Mesenchymal stem cell (in vitro differentiated cells and primary cell): ENCODE measurements at regions not wholly inside any gene's neighbourhood (a gene's known extent, or its start where the extent isn't known, plus 50 kb on each side); places are given as distances from the start of the nearest gene placed in this dataset.

Source experiments
- DNase-seq: peaks from one replicate; pipeline ENCODE4 v3.0.0-alpha.2; 2013
- H2AFZ ChIP-seq: one replicate; pipeline ENCODE4 v1.6.1; 2013; ENCODE audit warnings: low read depth, mild to moderate bottlenecking, control low read depth, inconsistent platforms, low read length, moderate library complexity
- H2AK5ac ChIP-seq: 2 replicates; pipeline ENCODE4 v1.6.1; 2013; ENCODE audit warnings: low read length, moderate library complexity, mild to moderate bottlenecking, inconsistent platforms; ENCODE audit not compliant: severe bottlenecking
- H2BK120ac ChIP-seq: one replicate; pipeline ENCODE4 v1.6.1; 2013; ENCODE audit warnings: low read depth, mild to moderate bottlenecking, inconsistent platforms, low read length, moderate library complexity
- H2BK12ac ChIP-seq, 2 experiments: one replicate each; pipeline ENCODE4 v1.6.1; 2013; ENCODE audit warnings: inconsistent platforms in 2 of 2, low read length in 2 of 2, mild to moderate bottlenecking in 2 of 2, moderate library complexity in 2 of 2, control low read depth in 1 of 2
- H2BK15ac ChIP-seq: one replicate; pipeline ENCODE4 v1.6.1; 2013; ENCODE audit warnings: mild to moderate bottlenecking, low read depth, inconsistent platforms; ENCODE audit not compliant: poor library complexity, severe bottlenecking
- H2BK5ac ChIP-seq: 2 replicates; pipeline ENCODE4 v1.6.1; 2013; ENCODE audit warnings: low read depth, mild to moderate bottlenecking, low read length, control low read depth, inconsistent platforms; ENCODE audit not compliant: poor library complexity, severe bottlenecking
- H3K14ac ChIP-seq, 2 experiments: one replicate each; pipeline ENCODE4 v1.6.1; 2013; ENCODE audit warnings: inconsistent platforms in 2 of 2, low read length in 2 of 2, control low read depth in 1 of 2, mild to moderate bottlenecking in 1 of 2, moderate library complexity in 1 of 2
- H3K18ac ChIP-seq, 2 experiments: one replicate each; pipeline ENCODE4 v1.6.1; 2013; ENCODE audit warnings: inconsistent platforms in 2 of 2, low read length in 2 of 2, control low read depth in 1 of 2, low read depth in 1 of 2, mild to moderate bottlenecking in 1 of 2
- H3K23ac ChIP-seq, 2 experiments: one replicate each; pipeline ENCODE4 v1.6.1; 2013; ENCODE audit warnings: inconsistent platforms in 2 of 2, low read length in 2 of 2, mild to moderate bottlenecking in 2 of 2, moderate library complexity in 2 of 2, control low read depth in 1 of 2
- H3K27ac ChIP-seq: 2 replicates; pipeline ENCODE4 v1.5.1; 2013; ENCODE audit warnings: mild to moderate bottlenecking, moderate library complexity, low read length, control low read depth, inconsistent platforms; ENCODE audit not compliant: poor library complexity, severe bottlenecking
- H3K27me3 ChIP-seq, 2 experiments: 2 replicates each; pipeline versions ENCODE4 v1.6.1 to v1.7.0; 2013; ENCODE audit warnings: low read length in 2 of 2, mild to moderate bottlenecking in 2 of 2, moderate library complexity in 2 of 2, control low read depth in 1 of 2, inconsistent platforms in 1 of 2; ENCODE audit not compliant: control insufficient read depth in 1 of 2, insufficient read depth in 1 of 2
- H3K36me3 ChIP-seq, 2 experiments: 2 replicates each; pipeline versions ENCODE4 v1.6.1 to v1.7.0; 2013; ENCODE audit warnings: low read length in 2 of 2, control low read depth in 1 of 2, inconsistent platforms in 1 of 2, low read depth in 1 of 2, mild to moderate bottlenecking in 1 of 2; ENCODE audit not compliant: insufficient read depth in 2 of 2, control insufficient read depth in 1 of 2
- H3K4ac ChIP-seq, 2 experiments: one replicate each; pipeline ENCODE4 v1.6.1; 2013; ENCODE audit warnings: inconsistent platforms in 2 of 2, low read length in 2 of 2, mild to moderate bottlenecking in 2 of 2, moderate library complexity in 2 of 2, control low read depth in 1 of 2, low read depth in 1 of 2
- H3K4me1 ChIP-seq: 2 replicates; pipeline ENCODE4 v1.6.1; 2013; ENCODE audit warnings: low read depth, low read length, control low read depth; ENCODE audit not compliant: control insufficient read depth, insufficient read depth
- H3K4me2 ChIP-seq: 2 replicates; pipeline ENCODE4 v1.6.1; 2013; ENCODE audit warnings: low read length, mild to moderate bottlenecking, inconsistent platforms; ENCODE audit not compliant: poor library complexity, severe bottlenecking
- H3K4me3 ChIP-seq, 2 experiments: 2 replicates each; pipeline versions ENCODE4 v1.5.1 to v1.7.0; 2013; ENCODE audit warnings: low read length in 2 of 2, mild to moderate bottlenecking in 2 of 2, control low read depth in 1 of 2, low read depth in 1 of 2; ENCODE audit not compliant: insufficient read depth in 1 of 2
- H3K79me1 ChIP-seq: replicated peaks from 2 replicates; pipeline ENCODE4 v1.6.1; 2013; ENCODE audit warnings: mild to moderate bottlenecking, control low read depth, low read length, inconsistent platforms; ENCODE audit not compliant: poor library complexity, severe bottlenecking
- H3K9ac ChIP-seq: 2 replicates; pipeline ENCODE4 v1.7.0; 2013; ENCODE audit warnings: mild to moderate bottlenecking, low read length, moderate library complexity
- H3K9me3 ChIP-seq: 2 replicates; pipeline ENCODE4 v1.7.0; 2013; ENCODE audit warnings: mild to moderate bottlenecking, low read length; ENCODE audit not compliant: control insufficient read depth
- H4K8ac ChIP-seq: one replicate; pipeline ENCODE4 v1.6.1; 2013; ENCODE audit warnings: inconsistent platforms, mild to moderate bottlenecking, low read length, moderate library complexity
- H4K91ac ChIP-seq: one replicate; pipeline ENCODE4 v1.6.1; 2013; ENCODE audit warnings: mild to moderate bottlenecking, low read length, inconsistent platforms
- WGBS: methylation state at CpG from one replicate; pipeline ENCODE4 v1.1.7; 2013; ENCODE audit warnings: mixed read lengths; 5-methylcytosine and 5-hydroxymethylcytosine counted together

DNA sequence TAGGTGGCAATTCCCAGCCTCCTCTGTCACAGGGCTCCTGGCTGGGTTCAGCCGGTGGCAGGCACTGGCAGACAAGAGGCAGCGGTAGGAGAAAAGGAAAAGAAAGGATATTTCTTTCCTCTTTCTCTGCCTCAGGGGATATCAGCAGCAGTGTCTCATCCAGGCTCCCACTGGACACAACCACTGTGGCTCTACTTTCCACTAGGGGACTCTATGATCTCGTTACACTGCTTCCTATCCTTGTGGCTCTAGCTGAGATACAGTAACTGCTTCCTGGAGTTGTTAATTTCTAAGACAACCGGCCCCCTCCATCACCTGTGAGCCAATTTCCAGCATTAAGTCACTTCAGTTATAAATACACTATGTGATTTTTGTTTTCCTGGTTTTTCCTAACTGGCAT lies 102.0 kb upstream of the LRFN2 start:
- 69% methylated on average over 4 of the region's 4 CpGs for WGBS
- Histone ChIP-seq H3K27ac (no peak overlapping the region), H2BK15ac (no peak overlapping the region), H3K27me3 (peaks cover 10 to 37% of the 10 kb centered on the region in 2 experiments), H3K18ac (no peak overlapping the region), H3K36me3 (no peaks in the 10 kb centered on the region), H3K23ac (no peak overlapping the region), H4K8ac (no peak overlapping the region), H2BK5ac (no peak overlapping the region), H2BK120ac (no peak overlapping the region), H3K4ac (no peak overlapping the region), H3K4me2 (no peak overlapping the region), H4K91ac (no peak overlapping the region), H3K4me1 (no peaks in the 10 kb centered on the region), H3K9ac (no peak overlapping the region), H2AFZ (no peak overlapping the region), H3K4me3 (no peak overlapping the region), H3K9me3 (peaks cover 11% of the 10 kb centered on the region), H3K79me1 (no peaks in the 10 kb centered on the region), H2AK5ac (no peak overlapping the region), H3K14ac (no peak overlapping the region), H2BK12ac (no peak overlapping the region)
- DNase-seq, result no peak

DNA sequence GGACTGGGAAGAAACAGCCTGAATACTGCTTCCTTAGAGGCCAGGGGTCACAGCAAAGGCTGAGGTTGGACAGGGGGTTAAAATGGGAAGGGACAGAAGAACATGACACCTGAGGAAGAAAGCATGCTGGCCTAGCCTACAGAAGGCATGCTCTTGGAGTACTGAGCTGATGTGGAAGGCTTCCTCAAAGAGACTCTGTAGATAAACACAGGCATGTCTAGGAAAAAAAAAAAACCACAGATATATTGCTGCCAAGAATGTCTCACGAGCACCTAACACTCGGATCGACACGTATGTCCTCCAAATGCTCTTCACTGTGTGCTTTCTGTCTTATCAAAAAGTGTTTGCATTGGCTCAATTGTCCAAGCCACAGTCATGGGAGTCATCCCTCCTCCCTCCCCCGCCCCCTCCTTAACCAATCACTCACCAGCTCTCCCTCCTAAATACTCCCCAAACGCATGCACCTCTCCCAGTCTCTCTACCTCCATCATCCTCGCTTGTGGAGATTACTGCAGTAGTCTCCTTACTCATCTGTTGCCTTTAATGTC lies 101.1 kb upstream of the LRFN2 start:
- H3K79me1 ChIP-seq, result no peaks in the 10 kb centered on the region
- WGBS, result 72% methylated on average over 7 of the region's 7 CpGs
- no peaks in the 10 kb centered on the region for H3K4me1 ChIP-seq

DNA sequence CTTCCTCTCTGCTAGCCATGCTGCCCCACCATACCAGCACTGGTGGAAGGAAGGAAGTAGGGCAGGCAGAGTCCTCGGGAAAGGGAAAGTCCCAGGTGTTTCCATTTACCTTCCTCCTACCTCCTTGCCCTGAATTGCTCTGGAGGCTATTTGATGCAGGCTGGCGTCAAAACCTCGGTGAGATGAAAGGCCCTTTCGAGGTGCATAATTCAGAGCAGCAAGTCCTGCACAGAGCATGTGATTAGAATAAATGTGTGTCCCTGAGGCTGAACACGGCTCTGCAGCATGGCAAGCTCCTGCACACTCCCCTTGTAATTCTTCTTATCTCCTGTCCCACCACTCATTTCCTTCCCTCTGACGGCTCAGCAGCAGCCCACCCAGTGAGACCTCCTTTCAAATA lies 98.7 kb upstream of the LRFN2 start:
- DNase-seq, result no peak
- H3K27ac ChIP-seq, result no peak overlapping the region
- H2BK12ac ChIP-seq, result no peak overlapping the region
- no peak overlapping the region for H2BK15ac ChIP-seq
- no peaks in the 10 kb centered on the region for H3K4me1 ChIP-seq
- H2AFZ ChIP-seq, result no peak overlapping the region
- H3K9ac ChIP-seq, result no peak overlapping the region
- WGBS, result 64% methylated on average over 6 of the region's 6 CpGs
- peak overlapping the region in 1 of 2 experiments; percentile 2 for H3K4me3 ChIP-seq
- no peaks in the 10 kb centered on the region for H3K79me1 ChIP-seq
- peaks cover 22 to 51% of the 10 kb centered on the region in 2 experiments for H3K27me3 ChIP-seq
- H3K14ac ChIP-seq, result no peak overlapping the region
- no peak overlapping the region for H4K91ac ChIP-seq
- H3K4me2 ChIP-seq, result no peak overlapping the region
- H2AK5ac ChIP-seq, result no peak overlapping the region
- no peak overlapping the region for H3K23ac ChIP-seq
- no peaks in the 10 kb centered on the region for H3K36me3 ChIP-seq
- H4K8ac ChIP-seq, result no peak overlapping the region
- no peak overlapping the region for H3K18ac ChIP-seq
- no peak overlapping the region for H2BK5ac ChIP-seq
- H3K4ac ChIP-seq, result no peak overlapping the region
- H3K9me3 ChIP-seq, result peaks cover 11% of the 10 kb centered on the region
- no peak overlapping the region for H2BK120ac ChIP-seq

More for the DNA sequence above, 101.1 kb upstream of the LRFN2 start:
- Histone ChIP-seq H3K9ac (no peak overlapping the region), H3K23ac (no peak overlapping the region), H2AK5ac (no peak overlapping the region), H3K9me3 (peaks cover 11% of the 10 kb centered on the region), H3K4ac (no peak overlapping the region), H2AFZ (no peak overlapping the region), H3K14ac (no peak overlapping the region), H3K4me2 (no peak overlapping the region), H2BK12ac (no peak overlapping the region), H3K18ac (no peak overlapping the region), H2BK120ac (no peak overlapping the region), H4K8ac (no peak overlapping the region), H3K27me3 (peaks cover 10 to 37% of the 10 kb centered on the region in 2 experiments), H3K27ac (no peak overlapping the region), H4K91ac (no peak overlapping the region), H3K36me3 (no peaks in the 10 kb centered on the region), H2BK15ac (no peak overlapping the region), H3K4me3 (no peak overlapping the region), H2BK5ac (no peak overlapping the region)
- no peak for DNase-seq

DNA sequence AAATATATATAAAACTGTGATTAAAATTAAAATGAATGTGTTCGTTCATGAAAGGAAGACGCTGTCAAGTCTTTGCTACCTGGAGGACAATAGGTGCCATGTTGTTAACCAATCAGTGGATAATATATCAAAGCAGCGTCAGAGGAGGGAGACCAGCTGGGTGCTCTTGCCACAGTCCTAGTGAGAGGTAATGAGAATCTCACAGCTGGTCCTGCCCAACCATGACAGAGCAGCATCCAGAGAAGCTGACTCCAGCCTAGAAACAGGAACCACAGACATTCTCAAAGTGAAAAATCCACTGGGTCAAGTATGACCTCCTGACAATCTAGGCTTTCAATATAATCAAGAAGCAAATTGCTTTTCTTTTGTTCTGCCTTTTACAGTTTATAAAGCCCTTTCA lies 94.5 kb upstream of the LRFN2 start:
- Histone ChIP-seq H3K4ac (no peak overlapping the region), H3K79me1 (no peaks in the 10 kb centered on the region), H3K4me3 (no peak overlapping the region), H3K27me3 (peaks cover 16 to 34% of the 10 kb centered on the region in 2 experiments), H2BK15ac (no peak overlapping the region), H2AK5ac (no peak overlapping the region), H3K9ac (no peak overlapping the region), H3K4me2 (no peak overlapping the region), H2AFZ (no peak overlapping the region), H2BK120ac (no peak overlapping the region), H2BK12ac (no peak overlapping the region), H3K4me1 (no peaks in the 10 kb centered on the region), H4K8ac (no peak overlapping the region), H3K14ac (no peak overlapping the region), H4K91ac (no peak overlapping the region), H3K23ac (no peak overlapping the region), H2BK5ac (no peak overlapping the region), H3K9me3 (peaks cover 17% of the 10 kb centered on the region), H3K36me3 (no peaks in the 10 kb centered on the region), H3K27ac (no peak overlapping the region), H3K18ac (no peak overlapping the region)
- DNase-seq, result no peak
- WGBS, result 89% methylated on average over 3 of the region's 3 CpGs
